ENCODE measurements at regions not wholly inside any gene's neighbourhood (a gene's known extent, or its start where the extent isn't known, plus 50 kb on each side); places are given as distances from the start of the nearest gene placed in this dataset.

GRCh38 chrX:131764216-131764615 is 220.3 kb downstream of the OR13H1 start:
- Histone ChIP-seq H4K20me1 (ENCODE audit: insufficient read depth) (no peaks in the 10 kb centered on the region), H3K9me3 (no peaks in the 10 kb centered on the region), H3K4me1 (ENCODE audit: control insufficient read depth in 1 of 2, insufficient read depth in 2 of 2, low read depth in 1 of 2, low read length in 1 of 2) (no peaks in the 10 kb centered on the region; a peak in 1 of 4 replicates), H3K79me2 (ENCODE audit: insufficient read depth) (no peaks in the 10 kb centered on the region), H3K9me2 (no peaks in the 10 kb centered on the region), H3K4me2 (peak overlapping the region; percentile 70), H3K36me3 (replicated peaks in 1 of 2; ENCODE audit: control insufficient read depth in 1 of 2, insufficient read depth in 2 of 2, low read length in 1 of 2) (no peaks in the 10 kb centered on the region), H3K27me3 (ENCODE audit: insufficient read depth) (no peaks in the 10 kb centered on the region), H3K4me3 (ENCODE audit: low read depth in 2 of 2, low read length in 1 of 2) (peak overlapping the region; percentile 38 to 39), H3F3A (replicated peaks; ENCODE audit: insufficient read depth) (no peaks in the 10 kb centered on the region), H3K9ac (no peak overlapping the region), H3K27ac (ENCODE audit: low read depth in 2 of 2, low read length in 1 of 2) (no peak overlapping the region), H2AFZ (ENCODE audit: low read depth) (peak overlapping the region; percentile 77; the same call in 1 of the 2 replicates)
- ChIA-PET POLR2A (no interaction called here), CTCF (interaction anchor here (0.7 to 2.5 kb wide), 7 partner anchors 11 to 38 kb away, joined by 3 to 19 read pairs (median 5); no protein-coding TSS in a partner anchor)
- 33% methylated on average over 5 of the region's 5 CpGs for WGBS (ENCODE audit: low lambda C conversion rate)
- TF ChIP-seq TEAD4 (IDR thresholded peaks at IDR 0.05; ENCODE audit: borderline replicate concordance, insufficient read depth) = no peak
- peak; percentile 65; the same call in 1 of the 2 replicates for TF ChIP-seq MXI1 (IDR thresholded peaks at IDR 0.05; ENCODE audit: low read depth, low read length)
- TF ChIP-seq EP300 (IDR thresholded peaks at IDR 0.05; ENCODE audit: borderline replicate concordance in 1 of 2, low read depth in 1 of 2, low read length in 1 of 2) = no peak
- DNase-seq = no peak

DNA sequence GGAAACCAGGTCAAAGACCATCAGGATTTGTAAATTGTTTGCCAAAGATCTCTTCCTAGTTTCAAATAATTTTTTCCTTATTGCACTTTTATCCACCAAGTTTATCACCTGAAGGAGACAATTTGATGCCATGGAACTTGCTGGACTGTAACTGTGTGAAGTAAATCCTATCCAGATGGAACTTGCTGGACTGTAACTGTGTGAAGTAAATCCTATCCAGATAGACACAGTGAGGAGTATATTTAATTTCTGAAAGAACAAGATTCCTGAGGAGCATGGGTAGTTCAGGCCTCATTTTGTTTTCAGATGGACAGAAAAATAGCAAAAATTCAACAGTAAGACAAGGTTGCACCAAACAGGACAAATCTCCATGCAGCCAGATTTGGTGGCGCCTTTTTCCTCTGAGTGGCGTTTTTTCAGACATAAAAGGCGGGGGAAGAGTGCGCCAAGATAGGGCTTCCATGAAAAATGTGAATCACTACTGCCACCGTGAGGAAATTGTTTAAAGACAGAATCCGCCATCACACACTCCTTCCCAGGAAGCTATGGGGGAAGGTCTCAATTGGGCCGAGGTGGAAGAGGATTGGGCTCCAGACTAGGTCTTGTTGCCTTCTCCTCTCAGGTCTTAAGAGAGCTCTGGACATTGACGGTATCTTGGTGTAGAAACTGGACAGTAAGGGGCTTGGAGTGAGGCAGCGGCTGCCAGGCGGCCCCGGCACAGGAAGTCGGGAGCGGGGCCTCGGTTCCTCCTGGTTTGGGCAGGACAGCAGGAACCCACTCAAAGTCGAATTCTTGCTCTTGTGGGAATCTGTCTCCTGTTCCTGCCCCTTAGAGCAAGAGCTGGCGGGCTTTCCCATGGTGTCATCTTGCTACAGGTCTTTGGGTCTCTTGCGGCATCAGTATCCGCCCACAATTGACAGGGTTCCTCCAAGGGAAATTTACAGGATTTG is 234.7 kb downstream of the OR13H1 start:
- Histone ChIP-seq H3K27me3 (ENCODE audit: insufficient read depth) (peaks cover 12% of the 10 kb centered on the region; the same call in 1 of the 2 replicates), H3K9ac (peak overlapping the region; percentile 54; the same call in 1 of the 2 replicates), H3K4me3 (ENCODE audit: low read depth in 2 of 2, low read length in 1 of 2) (peak overlapping the region; percentile 44 to 54), H3F3A (replicated peaks; ENCODE audit: insufficient read depth) (no peaks in the 10 kb centered on the region), H4K20me1 (ENCODE audit: insufficient read depth) (no peaks in the 10 kb centered on the region), H3K4me1 (ENCODE audit: control insufficient read depth in 1 of 2, insufficient read depth in 2 of 2, low read depth in 1 of 2, low read length in 1 of 2) (peaks cover 0 to 4% of the 10 kb centered on the region in 2 experiments; a peak in 1 of 4 replicates), H3K36me3 (replicated peaks in 1 of 2; ENCODE audit: control insufficient read depth in 1 of 2, insufficient read depth in 2 of 2, low read length in 1 of 2) (no peaks in the 10 kb centered on the region), H3K9me3 (no peaks in the 10 kb centered on the region), H3K4me2 (peak overlapping the region; percentile 73), H2AFZ (ENCODE audit: low read depth) (peak overlapping the region; percentile 78), H3K27ac (ENCODE audit: low read depth in 2 of 2, low read length in 1 of 2) (peak overlapping the region in 1 of 2 experiments; percentile 74; a peak in 1 of 4 replicates), H3K79me2 (ENCODE audit: insufficient read depth) (no peaks in the 10 kb centered on the region), H3K9me2 (no peaks in the 10 kb centered on the region)
- CTCF ChIA-PET = interaction anchor here (0.6 to 1.3 kb wide), 8 partner anchors 9 to 44 kb away, joined by 3 to 8 read pairs (median 4); no protein-coding TSS in a partner anchor
- POLR2A ChIA-PET = no interaction called here
- DNase-seq = peak; percentile 67
- WGBS (ENCODE audit: low lambda C conversion rate) = 28% methylated on average over 13 of the region's 18 CpGs
- TF ChIP-seq REST (IDR thresholded peaks at IDR 0.05; ENCODE audit: low read depth, low read length) (no peak), SIN3A (IDR thresholded peaks at IDR 0.05; ENCODE audit: borderline replicate concordance, low read depth, low read length) (peak; percentile 54; the same call in 1 of the 2 replicates), EP300 (IDR thresholded peaks at IDR 0.05; ENCODE audit: borderline replicate concordance in 1 of 2, low read depth in 1 of 2, low read length in 1 of 2) (no peak), TAF1 (IDR thresholded peaks at IDR 0.05; ENCODE audit: borderline replicate concordance, low read depth, low read length) (no peak), SMC3 (IDR thresholded peaks at IDR 0.05; ENCODE audit: low read depth, low read length) (peak; percentile 33; the same call in 1 of the 2 replicates), YY1 (IDR thresholded peaks at IDR 0.05; ENCODE audit: low read depth) (peak; percentile 78), CHD2 (IDR thresholded peaks at IDR 0.05; ENCODE audit: low read length, partially characterized antibody) (peak; percentile 55), ELF1 (IDR thresholded peaks at IDR 0.05) (peak; percentile 39)
- TF ChIP-seq, protein P1, sequence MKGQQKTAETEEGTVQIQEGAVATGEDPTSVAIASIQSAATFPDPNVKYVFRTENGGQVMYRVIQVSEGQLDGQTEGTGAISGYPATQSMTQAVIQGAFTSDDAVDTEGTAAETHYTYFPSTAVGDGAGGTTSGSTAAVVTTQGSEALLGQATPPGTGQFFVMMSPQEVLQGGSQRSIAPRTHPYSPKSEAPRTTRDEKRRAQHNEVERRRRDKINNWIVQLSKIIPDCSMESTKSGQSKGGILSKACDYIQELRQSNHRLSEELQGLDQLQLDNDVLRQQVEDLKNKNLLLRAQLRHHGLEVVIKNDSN (IDR thresholded peaks at IDR 0.05; ENCODE audit: borderline replicate concordance, low read depth) = no peak
- TF ChIP-seq, protein P2, sequence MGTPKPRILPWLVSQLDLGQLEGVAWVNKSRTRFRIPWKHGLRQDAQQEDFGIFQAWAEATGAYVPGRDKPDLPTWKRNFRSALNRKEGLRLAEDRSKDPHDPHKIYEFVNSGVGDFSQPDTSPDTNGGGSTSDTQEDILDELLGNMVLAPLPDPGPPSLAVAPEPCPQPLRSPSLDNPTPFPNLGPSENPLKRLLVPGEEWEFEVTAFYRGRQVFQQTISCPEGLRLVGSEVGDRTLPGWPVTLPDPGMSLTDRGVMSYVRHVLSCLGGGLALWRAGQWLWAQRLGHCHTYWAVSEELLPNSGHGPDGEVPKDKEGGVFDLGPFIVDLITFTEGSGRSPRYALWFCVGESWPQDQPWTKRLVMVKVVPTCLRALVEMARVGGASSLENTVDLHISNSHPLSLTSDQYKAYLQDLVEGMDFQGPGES (IDR thresholded peaks at IDR 0.05; ENCODE audit: low read depth, low read length) = no peak
- TF ChIP-seq, protein P3, sequence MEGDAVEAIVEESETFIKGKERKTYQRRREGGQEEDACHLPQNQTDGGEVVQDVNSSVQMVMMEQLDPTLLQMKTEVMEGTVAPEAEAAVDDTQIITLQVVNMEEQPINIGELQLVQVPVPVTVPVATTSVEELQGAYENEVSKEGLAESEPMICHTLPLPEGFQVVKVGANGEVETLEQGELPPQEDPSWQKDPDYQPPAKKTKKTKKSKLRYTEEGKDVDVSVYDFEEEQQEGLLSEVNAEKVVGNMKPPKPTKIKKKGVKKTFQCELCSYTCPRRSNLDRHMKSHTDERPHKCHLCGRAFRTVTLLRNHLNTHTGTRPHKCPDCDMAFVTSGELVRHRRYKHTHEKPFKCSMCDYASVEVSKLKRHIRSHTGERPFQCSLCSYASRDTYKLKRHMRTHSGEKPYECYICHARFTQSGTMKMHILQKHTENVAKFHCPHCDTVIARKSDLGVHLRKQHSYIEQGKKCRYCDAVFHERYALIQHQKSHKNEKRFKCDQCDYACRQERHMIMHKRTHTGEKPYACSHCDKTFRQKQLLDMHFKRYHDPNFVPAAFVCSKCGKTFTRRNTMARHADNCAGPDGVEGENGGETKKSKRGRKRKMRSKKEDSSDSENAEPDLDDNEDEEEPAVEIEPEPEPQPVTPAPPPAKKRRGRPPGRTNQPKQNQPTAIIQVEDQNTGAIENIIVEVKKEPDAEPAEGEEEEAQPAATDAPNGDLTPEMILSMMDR (IDR thresholded peaks at IDR 0.05) = peak; percentile 63

All from SK-N-SH (cell line).